NCI-H510A (cell line): ENCODE measurements at regions not wholly inside any gene's neighbourhood (a gene's known extent, or its start where the extent isn't known, plus 50 kb on each side); places are given as distances from the start of the nearest gene placed in this dataset.
"Not testable (repeated sequence)": the region's sequence is repeated elsewhere in the genome, so short reads cannot be mapped to it uniquely, and the experiment has no call there.

ENCODE experiments used
- DNase-seq: peaks from one replicate; lab custom pipeline; 2025; lab: John Stamatoyannopoulos, UW

DNA sequence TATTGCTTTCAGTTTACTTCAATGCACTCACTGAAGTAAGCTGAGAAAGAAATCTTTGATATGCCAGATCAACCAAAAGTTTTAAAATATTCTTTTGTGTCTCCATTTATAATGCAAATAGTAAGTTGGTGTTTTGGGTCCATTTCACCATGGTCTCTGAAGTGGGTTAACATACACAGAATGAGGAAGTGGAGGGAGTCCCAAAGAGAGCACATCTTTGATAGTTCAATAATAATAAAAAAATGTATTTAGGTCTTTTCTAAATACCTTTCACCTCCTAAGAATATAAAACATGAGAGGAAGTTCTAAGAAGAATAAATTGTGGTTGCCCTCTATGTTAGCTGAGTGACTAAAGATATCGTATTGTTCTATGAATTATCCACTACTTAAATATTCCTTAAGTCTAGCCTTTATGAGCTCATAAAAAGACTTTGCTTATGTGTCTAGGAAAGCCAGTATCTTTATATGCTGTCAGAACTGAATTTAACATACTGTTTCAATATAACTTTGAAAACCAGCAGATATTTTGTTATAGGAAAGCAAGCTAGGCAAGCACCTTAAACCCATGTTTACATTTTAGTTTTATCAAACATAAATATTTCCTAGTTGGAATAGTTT, 148.7 kb upstream of the ZEB2 start:
- no peak for DNase-seq

DNA sequence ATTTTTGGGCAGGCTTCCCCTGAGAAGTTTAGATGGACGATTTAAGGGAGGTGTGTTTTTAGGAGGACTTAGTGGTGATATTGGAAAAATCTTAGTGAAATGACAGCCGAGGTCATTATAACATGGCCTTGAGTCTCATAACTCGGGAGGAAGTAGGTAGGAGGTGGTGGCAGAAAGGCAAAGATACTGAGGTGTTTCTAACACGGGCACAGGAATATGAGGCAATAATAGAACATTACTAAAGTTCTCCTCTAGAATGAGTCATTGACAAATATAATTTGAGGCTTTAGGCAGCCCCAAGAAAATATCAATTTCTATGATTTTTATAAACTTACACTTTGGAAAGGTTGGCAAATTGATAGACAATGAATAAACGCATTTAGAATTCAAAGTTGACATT, 146.1 kb upstream of the ZEB2 start:
- DNase-seq = no peak

DNA sequence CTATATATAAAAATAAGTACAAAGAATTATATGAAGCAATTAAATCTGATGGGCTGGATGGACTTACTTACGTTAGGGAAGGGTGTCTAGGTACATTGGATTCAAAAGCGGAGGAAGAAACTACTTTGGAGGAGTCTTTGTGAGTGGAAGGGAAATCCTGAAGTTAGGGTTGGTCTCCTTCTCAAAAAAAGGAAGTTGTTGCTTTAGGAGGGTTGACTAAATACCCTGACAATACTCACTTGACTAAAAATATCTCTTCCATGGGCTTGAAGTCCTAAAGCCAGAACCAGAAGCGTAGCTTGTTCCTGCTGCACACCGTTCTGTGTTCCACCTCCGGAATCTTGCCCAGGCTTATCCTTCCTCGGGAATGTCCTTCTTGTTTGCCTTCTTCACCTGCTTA, 143.3 kb upstream of the ZEB2 start:
- DNase-seq = no peak

DNA sequence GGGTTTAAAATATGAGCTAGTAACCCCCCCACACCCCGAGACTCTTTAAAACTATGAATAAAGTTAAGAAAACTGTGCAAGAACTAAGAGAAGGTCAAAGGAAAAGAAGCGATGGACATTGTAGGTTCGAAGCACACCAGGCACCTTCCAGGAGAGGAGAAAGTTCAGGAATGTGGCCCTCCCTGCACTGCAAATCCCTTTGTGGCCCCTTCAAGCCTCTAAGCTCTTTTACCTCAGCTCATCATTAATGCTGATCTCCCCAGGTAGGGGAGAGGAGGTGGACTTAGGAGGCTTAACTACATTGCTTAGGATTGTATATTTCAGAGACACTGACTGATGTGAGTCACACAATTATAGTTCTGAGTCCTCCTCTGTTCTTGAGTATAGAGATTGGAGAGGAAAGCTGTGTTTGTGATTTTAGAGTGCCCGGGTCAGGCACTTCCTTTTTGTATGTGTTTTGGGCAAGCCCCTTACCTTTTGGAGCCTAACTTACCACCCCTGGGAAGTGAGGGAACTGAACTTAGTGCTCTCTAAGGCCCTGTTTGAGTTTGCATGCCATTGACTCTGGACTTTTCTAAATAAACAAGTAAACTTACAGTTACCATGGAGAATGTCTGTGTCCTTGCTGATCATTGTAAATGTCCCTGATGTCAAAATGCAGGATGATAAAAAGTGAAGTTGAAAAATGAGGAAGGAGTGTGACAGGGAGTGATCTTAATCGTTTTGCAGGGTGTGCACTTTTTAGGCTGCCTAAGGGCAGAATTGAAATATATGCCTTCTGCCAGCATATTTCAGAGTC, 140.8 kb upstream of the ZEB2 start:
- no peak for DNase-seq

DNA sequence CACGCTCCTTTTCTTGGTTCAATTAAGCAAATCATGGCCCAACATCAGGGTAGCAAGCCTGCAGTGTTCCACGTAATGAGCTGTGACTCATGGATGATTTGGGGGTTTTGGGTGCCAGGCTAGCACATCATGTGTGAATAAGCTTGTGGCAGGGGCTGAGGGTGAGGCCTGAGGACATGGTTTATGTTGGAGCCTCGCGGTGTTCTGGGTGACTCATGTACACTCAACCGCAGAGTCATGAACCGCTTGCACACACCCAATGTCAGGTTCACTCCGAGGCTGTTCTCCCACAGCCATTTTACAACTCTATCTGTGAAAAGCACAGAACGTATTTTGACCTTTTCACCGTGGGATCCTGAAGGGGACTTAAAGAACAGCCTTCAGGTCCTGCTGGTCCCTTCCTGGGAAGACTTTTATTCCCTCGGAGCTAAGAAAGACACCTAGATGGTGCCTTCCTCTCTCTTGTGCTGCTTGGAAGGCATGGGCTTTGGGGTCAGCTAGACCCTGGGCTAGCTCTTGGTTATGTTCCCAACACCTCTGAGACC, 139.9 kb upstream of the ZEB2 start:
- DNase-seq = no peak

DNA sequence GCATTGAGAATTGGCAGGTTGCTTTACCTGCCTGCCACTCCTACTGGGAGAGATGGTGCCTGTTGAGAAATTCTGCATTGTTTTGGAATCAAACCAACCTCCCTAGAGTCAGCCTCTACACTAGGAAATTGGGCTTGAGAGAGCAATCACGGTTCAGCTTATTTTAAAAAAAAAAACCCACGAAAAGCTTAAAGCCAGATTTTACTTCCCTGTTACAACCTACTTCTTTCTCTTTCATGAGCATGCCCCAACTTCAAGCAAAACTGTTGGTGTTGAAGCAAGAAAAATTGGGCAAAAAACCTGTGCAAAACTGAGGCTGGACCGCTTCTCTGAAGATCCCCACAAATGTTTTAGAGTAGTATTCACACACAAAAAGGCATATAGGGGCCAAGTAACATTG, 134.6 kb upstream of the ZEB2 start:
- no peak for DNase-seq

DNA sequence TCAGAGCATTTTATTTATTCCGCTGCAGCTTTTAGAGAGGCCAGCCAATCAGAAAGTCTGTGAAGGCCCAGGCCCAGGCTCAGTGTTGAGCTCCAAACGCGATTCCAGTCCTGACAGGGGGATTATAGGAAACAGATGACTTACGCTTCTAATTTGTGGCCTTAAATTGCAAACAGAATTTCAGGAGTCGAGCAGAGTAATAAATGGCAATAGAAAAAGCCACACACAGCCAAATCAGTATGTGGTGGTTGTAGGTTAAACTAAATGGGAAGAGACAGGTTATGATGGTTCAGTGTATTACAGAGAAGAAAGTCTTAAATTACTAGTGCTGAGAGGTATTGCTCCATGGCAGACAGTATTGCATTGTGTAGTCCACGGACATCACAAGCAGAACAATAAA, 131.0 kb upstream of the ZEB2 start:
- no peak for DNase-seq

DNA sequence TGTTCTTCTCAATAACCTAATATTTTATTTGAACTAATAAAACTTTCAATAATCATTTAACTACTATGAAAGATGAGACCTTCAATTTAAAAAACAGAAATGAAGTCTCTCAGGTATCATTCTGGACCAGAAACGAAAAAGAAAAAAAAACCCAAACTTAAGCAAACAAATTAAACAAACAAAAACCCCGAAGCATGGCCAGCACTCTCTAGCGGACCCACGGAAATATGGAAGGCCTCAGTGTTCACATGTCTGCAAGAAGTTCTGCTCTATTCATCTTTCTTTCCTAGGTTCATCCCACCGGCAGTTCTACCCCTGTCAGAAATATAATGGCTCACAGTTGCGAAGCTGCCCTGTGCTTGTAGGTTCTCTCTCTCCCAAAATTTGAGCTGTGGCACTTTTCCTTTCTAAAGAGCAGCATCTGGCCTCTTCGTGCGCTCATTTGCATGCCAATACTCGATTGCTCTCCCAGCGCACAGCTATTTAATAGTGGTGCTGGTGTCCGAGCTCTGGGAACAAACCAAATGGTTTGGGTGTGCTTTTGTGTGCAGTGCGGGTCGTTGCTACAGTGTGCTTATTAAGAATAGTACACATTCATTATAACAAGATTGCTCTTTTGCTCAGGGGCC, 129.0 kb upstream of the ZEB2 start:
- DNase-seq = no peak

DNA sequence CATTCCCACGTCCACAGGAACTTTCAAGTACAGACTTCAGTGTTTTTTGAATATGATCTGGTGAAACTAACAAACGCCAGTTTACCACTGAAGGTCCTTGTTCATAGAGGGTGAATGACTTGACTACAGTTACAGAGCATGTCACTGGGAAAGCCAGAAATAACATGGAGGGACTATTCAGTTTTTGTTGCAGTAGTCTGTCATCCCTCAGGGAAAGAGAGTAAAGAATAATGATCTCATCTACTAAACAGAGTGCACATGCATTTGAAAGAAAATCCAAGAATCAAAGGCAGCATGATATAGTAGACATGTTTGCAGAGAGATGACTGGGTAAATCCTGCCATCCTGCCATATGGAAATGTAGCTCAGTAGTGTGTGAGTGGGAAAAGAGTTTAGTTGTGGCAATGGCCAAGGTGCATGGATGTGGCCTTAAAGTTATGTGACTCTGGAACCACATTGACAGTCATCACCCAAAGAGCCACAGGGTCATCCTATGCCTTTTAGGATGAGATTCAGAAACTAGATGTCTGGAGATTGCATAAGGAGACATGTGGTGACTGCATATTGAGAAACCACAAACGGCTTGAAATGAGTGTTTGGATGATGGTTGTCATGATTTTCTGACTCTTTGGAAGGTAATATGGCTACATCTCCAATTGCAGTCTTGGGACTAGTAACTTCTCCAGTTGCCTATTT, 125.3 kb upstream of the ZEB2 start:
- DNase-seq = no peak

DNA sequence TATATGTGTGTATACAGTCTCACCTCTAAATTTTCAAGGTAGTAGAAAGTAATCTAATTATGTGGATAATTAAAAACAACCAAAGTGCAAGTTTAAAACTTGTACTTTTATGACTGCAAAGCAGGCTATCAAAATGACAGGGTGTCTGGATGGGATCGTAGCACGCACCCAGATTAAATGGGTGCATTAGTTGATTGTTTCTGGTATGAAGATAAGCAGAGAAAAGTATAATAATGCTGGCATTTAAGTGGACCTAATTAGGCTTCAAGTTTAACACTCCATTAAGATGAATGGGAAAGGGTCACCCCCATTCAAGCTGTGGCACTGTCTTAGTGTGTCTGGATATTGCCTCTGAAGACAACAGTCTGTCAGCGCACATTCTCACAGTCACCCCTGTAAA, 124.6 kb upstream of the ZEB2 start:
- no peak for DNase-seq

DNA sequence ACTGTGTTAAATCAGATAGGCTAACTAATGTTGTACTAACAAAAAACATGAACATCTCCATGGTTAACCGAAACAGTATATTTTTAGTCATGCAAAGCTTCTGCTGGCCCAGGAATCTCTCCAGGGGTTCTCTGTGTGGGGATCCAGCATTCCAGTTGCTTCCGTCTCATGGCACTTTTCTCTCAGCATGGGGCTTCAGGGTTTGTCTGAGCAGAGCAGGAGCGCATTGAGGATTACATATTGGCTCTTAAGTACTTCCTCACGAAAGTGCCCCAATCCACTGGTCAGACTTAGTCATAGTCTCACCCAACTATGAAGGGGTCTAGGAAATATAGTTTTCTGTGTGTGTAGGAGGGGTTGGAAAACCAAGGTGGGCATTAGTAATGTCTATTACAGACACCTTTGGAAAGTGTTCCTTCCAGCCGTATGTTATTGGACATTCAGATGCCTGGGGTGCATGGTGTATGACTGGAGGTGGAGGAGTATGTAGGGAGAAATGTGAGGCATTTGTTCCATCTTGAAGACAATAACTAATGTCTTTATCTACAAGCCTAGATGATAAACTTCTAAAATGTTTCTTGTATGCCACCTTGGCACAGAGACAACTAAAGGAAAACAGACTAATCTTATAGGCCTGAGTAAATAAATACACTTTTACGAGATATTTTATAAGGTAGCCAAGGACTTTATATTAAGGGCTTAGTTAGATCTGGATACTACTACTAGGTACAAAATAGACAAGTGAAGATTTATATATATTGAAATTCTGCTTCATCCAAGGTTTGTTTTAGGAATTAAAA, 123.8 kb upstream of the ZEB2 start:
- DNase-seq = no peak

DNA sequence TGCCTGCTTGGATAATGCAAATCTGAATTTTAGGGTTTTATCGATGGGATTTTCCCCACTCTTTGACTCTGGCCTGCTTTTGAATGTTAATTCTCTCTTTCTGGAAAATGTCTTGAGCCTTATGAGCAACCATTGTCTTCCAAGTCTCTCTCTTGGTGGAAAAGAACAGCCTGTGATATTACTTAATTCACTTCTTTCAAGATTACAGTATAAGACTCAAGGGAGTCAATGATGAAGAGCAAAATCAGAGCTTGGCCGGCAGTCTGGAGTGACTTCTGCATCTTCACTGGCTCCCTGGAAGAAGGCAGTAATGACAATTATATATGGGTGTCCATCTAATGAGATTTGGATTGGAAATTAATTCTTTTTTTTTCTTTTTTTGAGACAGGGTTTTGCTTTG, 122.9 kb upstream of the ZEB2 start:
- DNase-seq = no peak

DNA sequence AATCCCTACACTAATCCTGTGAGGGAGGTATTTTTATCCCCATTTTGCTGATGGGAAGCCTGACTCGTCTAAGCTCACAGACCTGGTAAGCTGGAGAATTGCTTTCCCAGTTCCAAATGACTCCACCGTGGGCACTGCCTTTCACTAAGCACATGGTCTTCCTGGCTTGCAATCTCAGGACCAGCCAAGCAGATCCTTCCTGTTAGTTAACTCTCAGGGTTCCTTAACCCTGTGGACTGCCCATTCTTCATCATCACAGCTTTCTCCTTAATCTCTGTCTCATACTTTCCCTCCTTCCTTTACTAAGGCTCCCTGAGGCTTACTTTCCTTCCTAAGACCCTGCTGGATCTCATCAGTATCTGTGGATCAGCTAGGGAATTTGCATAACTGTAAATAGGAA, 122.2 kb upstream of the ZEB2 start:
- DNase-seq = no peak

DNA sequence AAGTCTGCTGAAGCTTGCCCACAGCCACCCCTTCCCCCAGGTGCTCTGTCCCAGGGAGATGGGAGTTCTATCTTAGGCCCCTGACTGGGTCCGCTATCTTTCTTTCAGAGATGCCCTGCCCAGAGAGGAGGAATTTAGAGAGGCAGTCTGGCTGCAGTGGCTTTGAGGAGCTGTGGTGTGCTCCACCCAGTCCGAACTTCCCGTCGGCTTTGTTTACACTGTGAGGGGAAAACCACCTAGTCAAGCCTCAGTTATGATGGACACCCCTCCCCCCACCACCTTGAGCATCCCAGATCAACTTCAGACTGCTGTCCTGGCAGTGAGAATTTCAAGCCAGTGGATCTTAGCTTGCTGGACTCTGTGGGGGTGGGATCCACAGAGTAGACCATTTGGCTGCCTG, 118.3 kb upstream of the ZEB2 start:
- not testable (repeated sequence) for DNase-seq

DNA sequence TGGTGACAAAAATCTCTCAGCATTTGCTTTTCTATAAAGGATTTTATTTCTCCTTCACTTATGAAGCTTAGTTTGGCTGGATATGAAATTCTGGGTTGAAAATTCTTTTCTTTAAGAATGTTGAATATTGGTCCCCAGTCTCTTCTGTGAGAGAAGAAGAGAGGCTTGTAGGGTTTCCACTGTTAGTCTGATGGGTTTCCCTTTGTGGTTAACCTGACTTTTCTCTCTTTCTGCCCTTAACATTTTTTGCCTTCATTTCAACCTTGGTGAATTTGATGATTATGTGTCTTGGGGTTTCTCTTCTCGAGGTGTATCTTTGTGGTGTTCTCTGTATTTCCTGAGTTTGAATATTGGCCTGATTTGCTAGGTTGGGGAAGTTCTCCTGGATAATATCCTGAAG, 116.9 kb upstream of the ZEB2 start:
- DNase-seq = not testable (repeated sequence)

DNA sequence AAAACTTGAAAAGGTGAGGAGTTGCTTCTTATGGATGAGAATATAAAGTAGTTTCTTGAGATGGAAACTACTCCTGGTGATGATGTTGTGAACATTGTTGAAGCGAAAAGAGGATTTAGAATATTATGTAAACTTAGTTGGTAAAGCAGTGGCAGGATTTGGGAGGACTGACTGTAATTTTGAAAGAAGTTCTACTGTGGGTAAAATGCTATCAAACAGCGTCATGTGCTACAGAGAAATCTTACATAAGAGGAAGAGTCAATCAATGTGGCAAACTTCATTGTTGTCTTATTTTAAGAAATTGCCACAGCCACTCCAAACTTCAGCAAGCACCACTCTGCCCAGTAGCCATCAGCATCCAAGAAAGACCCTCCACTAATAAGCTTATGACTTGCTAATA, 112.9 kb upstream of the ZEB2 start:
- DNase-seq = no peak

DNA sequence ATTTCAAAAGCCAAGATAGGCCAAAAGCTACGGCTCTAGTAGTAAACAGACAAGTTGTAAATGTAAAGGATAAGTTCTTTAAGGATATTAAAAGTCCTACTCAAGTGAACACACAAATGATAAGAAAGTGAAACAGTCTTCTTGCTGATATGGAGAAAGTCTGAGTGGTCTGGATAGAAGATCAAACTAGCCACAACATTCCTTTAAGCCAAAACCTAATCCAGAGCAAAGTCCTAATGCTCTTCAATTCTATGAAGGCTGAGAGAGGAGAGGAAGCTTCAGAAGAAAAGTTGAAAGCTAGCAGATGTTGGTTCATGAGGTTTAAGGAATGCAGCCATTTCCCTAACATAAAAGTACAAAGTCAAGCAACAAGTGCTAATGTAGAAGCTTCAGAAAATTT, 111.7 kb upstream of the ZEB2 start:
- DNase-seq = no peak

DNA sequence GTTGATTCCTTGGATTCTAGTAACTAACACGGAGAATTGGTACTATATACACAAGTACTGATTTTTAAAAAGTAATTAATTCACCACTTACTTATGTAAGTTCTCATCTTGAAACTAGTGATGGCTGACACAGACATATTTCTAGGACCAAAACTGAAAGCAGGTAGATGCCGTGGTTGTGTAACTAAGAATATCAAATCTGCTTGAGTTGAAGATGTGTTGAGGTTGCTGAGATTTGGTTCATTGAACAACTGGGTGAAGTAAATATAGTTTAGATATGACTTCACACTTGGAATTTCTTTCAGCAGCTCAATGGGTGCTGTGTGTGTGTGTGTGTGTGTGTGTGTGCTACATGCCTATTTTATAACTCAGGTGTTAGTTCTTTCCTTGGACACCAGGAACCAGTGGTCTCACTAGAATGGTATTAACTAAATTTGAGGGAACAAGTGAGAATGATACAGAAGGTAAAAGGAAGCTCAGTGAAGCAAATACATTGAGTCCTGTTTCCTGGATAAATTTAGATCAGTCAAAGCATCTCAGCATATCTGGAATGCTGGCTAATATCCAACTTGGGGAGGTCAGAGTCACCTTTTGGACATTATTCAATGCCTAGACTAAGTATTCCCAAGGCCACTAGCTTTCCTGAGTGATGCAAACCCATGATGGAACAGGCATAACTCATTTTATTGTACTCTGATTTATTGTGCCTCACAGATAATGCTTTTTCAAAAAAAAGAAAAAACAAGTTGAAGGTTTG, 110.7 kb upstream of the ZEB2 start:
- DNase-seq = no peak

DNA sequence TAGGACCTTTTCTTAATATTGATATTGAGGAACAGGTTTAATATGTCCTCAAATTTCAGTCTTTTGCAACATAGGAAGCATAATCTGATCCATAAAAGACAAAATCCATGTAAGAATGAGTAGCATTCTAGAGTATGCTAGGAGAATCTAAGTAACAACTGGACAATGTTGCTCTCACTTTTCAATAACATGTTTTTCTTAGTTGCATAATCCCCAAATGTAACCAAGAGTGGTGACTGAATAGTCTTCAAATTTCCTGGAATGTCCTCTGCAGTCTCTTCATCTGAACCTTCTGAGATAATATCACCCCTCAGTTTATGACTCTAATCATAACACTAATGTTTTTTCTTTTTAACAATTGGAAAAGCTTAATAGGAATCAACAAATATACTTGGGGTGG, 110.0 kb upstream of the ZEB2 start:
- DNase-seq = no peak

DNA sequence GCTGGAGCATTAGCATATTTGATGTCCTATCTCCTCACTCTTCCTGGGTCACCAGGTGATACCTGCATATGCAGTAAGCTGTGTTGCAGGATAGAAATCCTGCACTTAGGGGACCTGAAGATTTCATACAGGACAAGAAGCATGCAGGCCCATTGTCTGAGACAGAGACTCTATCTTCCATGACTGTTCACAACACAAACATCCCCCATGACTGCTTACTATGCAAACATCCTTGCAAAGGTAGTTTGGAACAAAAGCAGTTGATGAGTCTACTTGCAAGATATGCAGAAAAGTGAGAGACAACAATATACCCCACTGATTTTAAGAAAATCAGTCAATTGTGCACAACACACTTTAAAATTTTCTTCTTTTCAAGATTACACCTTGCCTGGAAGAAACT, 108.6 kb upstream of the ZEB2 start:
- no peak for DNase-seq

DNA sequence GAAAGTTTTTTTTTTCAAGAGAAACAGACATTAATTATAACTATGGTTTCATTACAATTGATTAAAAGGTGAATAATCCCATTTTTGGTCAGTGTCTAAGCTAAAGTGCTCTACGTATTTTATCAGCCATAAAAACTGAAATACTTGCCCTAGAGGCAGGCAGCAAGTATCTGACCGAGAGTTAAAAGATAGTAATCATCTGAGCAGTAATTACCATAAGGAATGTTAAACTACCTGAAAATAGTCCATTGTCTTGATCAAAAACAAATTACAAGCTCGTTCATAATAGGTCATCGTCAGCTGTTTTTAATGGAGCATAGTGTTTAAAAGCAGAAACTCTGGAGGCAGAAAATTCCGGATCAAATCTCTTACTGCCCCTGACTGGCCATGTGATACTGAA, 105.7 kb upstream of the ZEB2 start:
- no peak for DNase-seq
